Esophagus squamous epithelium (tissue), 5 donors: ENCODE measurements at regions not wholly inside any gene's neighbourhood (a gene's known extent, or its start where the extent isn't known, plus 50 kb on each side); places are given as distances from the start of the nearest gene placed in this dataset.

Source experiments
- DNase-seq: peaks from one replicate; lab custom pipeline; 2025; lab: John Stamatoyannopoulos, UW
- H3K27ac ChIP-seq, 4 donors: fragments of 200-600 bp; sonication (generic); one replicate each; pipeline ENCODE4 v1.5.1; 2016 to 2019; ENCODE audit warnings: mild to moderate bottlenecking in 1 of 4
- H3K27me3 ChIP-seq, 4 donors: fragments of 200-600 bp; sonication (generic); 1 replicate in 3 of 4; 2 replicates in 1 of 4; pipeline versions ENCODE4 v1.5.1 to v1.6.0; 2017 to 2021; ENCODE audit warnings: antibody characterized with exemption in 1 of 4
- H3K36me3 ChIP-seq, 3 donors: fragments of 200-600 bp; sonication (generic); one replicate each; pipeline ENCODE4 v1.5.1; 2016 to 2019
- H3K4me1 ChIP-seq, 3 donors: fragments of 200-600 bp; sonication (generic); one replicate each; pipeline ENCODE4 v1.5.1; 2017 to 2019
- H3K4me3 ChIP-seq, 4 donors: fragments of 200-600 bp; sonication (generic); 1 replicate in 3 of 4; 2 replicates in 1 of 4; pipeline ENCODE4 v1.5.1; 2016 to 2019; ENCODE audit warnings: mild to moderate bottlenecking in 2 of 4, moderate library complexity in 1 of 4
- H3K9me3 ChIP-seq, 3 donors: fragments of 200-600 bp; sonication (generic); one replicate each; pipeline ENCODE4 v1.5.1; 2016 to 2019
- CTCF ChIP-seq, 6 experiments: fragments of 450-650 bp in 4 of 6; fragments of 200-600 bp in 2 of 6; sonication (generic) in 2 of 6; IDR thresholded peaks; one replicate each; pipeline ENCODE4 v1.5.1; 2016 to 2019; ENCODE audit warnings: antibody characterized with exemption in 6 of 6, mild to moderate bottlenecking in 4 of 6, moderate library complexity in 4 of 6
- POLR2A ChIP-seq, 4 donors: fragments of 450-650 bp; IDR thresholded peaks; one replicate each; pipeline ENCODE4 v1.6.1; 2017; ENCODE audit warnings: antibody characterized with exemption in 4 of 4, mild to moderate bottlenecking in 4 of 4, moderate library complexity in 3 of 4
- WGBS, 2 donors: methylation state at CpG; one replicate each; pipeline ENCODE4 v1.1.5; 2018; 5-methylcytosine and 5-hydroxymethylcytosine counted together
- intact Hi-C: fragments of 100-400 bp; cut with DNase I; formaldehyde crosslinking; loops from one replicate; pipeline ENCODE4 v1.15.0; 2022
- donor health status: DM: yes; HTN: yes; CAD: no.

DNA sequence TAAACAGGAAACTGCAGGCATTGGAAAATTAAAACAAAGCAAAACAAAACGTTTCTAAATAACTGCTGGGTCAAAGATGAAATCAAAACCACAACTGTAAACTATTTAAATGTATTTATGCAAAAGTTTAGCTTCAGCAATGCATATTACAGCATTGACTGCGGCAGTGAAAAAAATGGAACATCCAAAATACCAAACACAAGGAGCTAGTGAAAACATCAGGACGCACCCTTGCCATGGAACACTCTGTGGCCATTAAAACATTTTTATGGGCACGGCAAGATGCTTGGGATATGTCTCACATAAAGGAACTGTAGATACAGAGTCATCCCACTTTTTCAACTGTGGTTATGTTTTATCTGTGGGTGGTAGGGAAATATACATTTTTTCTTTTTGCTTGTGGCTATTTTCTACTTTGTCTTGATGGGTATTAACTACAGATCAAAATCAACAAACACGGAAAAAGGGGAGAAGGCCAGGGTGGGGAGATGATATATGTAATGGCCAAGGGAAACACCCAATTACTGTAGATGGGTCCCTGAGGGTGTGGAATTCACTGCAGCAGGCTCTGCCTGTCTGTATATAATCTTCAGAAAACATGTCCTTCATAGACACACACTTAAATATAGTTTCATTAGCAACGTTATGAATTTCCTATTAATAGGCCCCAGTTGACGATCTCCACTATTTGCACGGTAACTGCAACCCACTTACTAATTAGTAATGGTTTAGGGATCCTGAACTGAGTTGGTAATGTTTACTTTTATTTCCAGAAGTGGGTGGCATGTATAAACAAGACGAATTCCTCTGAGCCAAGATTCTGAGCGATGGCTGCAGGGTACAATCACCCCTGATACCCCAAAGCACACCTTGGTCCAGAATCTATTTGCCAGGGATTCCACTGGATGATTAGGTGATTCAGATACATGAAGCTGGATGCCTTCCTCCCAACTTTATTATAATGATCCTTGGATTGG, 110.5 kb downstream of the ACKR3 start:
- DNase-seq: no peak

GRCh38 chr2:236682651-236683422, 113.2 kb downstream of the ACKR3 start:
- Histone ChIP-seq H3K4me3 (no peak overlapping the region), H3K27ac (no peak overlapping the region), H3K27me3 (no peaks in the 10 kb centered on the region), H3K36me3 (no peaks in the 10 kb centered on the region), H3K9me3 (no peaks in the 10 kb centered on the region), H3K4me1 (peaks cover 3 to 14% (median 4%) of the 10 kb centered on the region in 3 donors)
- intact Hi-C loops: no loop called here
- 83 to 89% methylated on average over 5 to 9 of the region's 12 CpGs for WGBS, 2 donors
- TF ChIP-seq CTCF (IDR thresholded peaks at IDR 0.05) (no peak), POLR2A (IDR thresholded peaks at IDR 0.05) (no peak)
- no peak for DNase-seq

More for the DNA sequence above, 110.5 kb downstream of the ACKR3 start:
- 49 to 63% methylated on average over 10 of the region's 10 CpGs for WGBS, 2 donors
- no peaks in the 10 kb centered on the region for H3K36me3 ChIP-seq
- H3K27ac ChIP-seq: no peak overlapping the region
- peaks cover 0 to 27% (median 12%) of the 10 kb centered on the region in 3 donors for H3K4me1 ChIP-seq
- intact Hi-C loops: no loop called here
- no peak for TF ChIP-seq CTCF (IDR thresholded peaks at IDR 0.05)
- TF ChIP-seq POLR2A (IDR thresholded peaks at IDR 0.05): no peak
- H3K4me3 ChIP-seq: no peak overlapping the region
- no peaks in the 10 kb centered on the region for H3K27me3 ChIP-seq
- no peaks in the 10 kb centered on the region for H3K9me3 ChIP-seq

DNA sequence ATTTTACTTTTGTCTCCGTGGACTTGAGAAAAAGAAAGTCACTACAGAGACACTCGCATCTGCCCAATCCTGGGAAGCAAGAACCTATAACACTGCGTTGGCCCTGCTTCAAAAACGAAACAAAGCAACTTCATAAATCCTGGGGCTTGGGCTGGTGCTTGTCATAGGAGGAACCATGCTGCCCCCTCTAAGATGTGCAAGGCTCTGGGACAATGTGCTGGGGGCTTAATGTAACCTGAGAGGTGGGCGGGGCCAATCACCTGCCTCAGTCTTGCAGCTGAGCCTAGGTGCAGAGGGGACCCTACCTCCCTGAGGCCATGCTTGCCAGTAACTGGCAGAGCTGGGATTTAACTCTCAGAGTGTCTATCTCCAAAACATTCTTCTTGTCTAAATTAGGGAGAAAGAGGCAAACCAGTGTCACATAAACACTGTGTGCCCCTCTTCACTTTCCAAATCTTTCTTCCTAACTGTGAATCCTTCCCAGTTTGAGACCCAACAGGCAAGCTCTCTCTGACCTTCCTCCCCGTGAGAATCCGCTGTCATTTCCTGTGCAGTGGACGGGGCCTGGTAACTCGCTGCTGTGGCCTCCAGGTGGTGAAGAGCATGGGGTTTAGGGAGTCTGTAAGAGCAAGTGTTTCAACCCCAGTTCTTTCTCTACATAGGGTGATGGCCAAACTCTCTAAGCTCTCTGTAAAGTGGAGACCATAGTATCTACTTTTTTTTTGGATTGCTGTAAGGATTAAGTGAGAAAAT, 115.1 kb downstream of the ACKR3 start:
- no peaks in the 10 kb centered on the region for H3K27me3 ChIP-seq
- no peak overlapping the region for H3K4me3 ChIP-seq
- H3K27ac ChIP-seq: no peak overlapping the region
- peaks cover 10 to 32% (median 14%) of the 10 kb centered on the region in 3 donors for H3K4me1 ChIP-seq
- DNase-seq: no peak
- H3K36me3 ChIP-seq: no peaks in the 10 kb centered on the region
- 54 to 88% methylated on average over 6 to 9 of the region's 9 CpGs for WGBS, 2 donors
- intact Hi-C loops: no loop called here
- TF ChIP-seq CTCF (IDR thresholded peaks at IDR 0.05): no peak
- TF ChIP-seq POLR2A (IDR thresholded peaks at IDR 0.05): no peak
- H3K9me3 ChIP-seq: no peaks in the 10 kb centered on the region

- Histone ChIP-seq H3K27me3 (no peaks in the 10 kb centered on the region), H3K4me3 (no peak overlapping the region), H3K4me1 (peaks cover 12 to 39% (median 17%) of the 10 kb centered on the region in 3 donors), H3K9me3 (no peaks in the 10 kb centered on the region), H3K27ac (no peak overlapping the region), H3K36me3 (no peaks in the 10 kb centered on the region)
- DNase-seq: no peak
- intact Hi-C loops: no loop called here
- WGBS, 2 donors: 100% methylated on average over 1 of the region's 1 CpG; no CpG with 5 or more reads in 1 of the 2 donors
- TF ChIP-seq CTCF (IDR thresholded peaks at IDR 0.05): no peak
- no peak for TF ChIP-seq POLR2A (IDR thresholded peaks at IDR 0.05)
Measured at GRCh38 chr2:236685361-236685760, 115.7 kb downstream of the ACKR3 start.
